22Rv1 (cell line): ENCODE measurements at regions not wholly inside any gene's neighbourhood (a gene's known extent, or its start where the extent isn't known, plus 50 kb on each side); places are given as distances from the start of the nearest gene placed in this dataset.

Source experiments
- ZFX ChIP-seq: fragments of 450-650 bp; IDR thresholded peaks from 2 replicates; pipeline ENCODE4 v1.6.1; 2017; ENCODE audit warnings: antibody characterized with exemption, borderline replicate concordance
- TF ChIP-seq, protein P1 (sequence below): fragments of 450-650 bp; IDR thresholded peaks from 2 replicates; pipeline ENCODE4 v1.5.1; 2017; ENCODE audit warnings: mild to moderate bottlenecking

DNA sequence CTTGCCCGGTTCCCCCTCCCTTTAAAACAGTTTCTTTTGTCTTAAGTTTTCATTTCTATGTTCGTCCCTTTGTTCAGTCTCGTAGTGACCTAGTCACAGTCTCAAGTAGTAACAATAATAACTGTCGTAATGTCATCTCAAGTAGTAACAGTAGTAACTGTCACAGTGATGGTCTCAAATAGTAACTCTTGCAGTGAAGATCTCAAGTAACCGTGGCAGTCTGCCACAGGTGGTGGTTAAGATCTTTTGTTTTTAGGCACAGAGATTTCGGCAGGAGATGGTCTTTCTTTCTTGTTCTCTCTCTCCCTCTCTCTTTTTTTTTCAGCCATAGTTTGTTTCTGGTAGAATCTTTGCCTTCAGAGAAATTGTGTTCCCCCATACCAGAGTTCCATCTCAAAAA, 656.0 kb upstream of the SGO1 start:
- TF ChIP-seq, protein P1, sequence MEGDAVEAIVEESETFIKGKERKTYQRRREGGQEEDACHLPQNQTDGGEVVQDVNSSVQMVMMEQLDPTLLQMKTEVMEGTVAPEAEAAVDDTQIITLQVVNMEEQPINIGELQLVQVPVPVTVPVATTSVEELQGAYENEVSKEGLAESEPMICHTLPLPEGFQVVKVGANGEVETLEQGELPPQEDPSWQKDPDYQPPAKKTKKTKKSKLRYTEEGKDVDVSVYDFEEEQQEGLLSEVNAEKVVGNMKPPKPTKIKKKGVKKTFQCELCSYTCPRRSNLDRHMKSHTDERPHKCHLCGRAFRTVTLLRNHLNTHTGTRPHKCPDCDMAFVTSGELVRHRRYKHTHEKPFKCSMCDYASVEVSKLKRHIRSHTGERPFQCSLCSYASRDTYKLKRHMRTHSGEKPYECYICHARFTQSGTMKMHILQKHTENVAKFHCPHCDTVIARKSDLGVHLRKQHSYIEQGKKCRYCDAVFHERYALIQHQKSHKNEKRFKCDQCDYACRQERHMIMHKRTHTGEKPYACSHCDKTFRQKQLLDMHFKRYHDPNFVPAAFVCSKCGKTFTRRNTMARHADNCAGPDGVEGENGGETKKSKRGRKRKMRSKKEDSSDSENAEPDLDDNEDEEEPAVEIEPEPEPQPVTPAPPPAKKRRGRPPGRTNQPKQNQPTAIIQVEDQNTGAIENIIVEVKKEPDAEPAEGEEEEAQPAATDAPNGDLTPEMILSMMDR: no peak
- no peak for TF ChIP-seq ZFX
